GM23338 (cell line): ENCODE measurements at regions not wholly inside any gene's neighbourhood (a gene's known extent, or its start where the extent isn't known, plus 50 kb on each side); places are given as distances from the start of the nearest gene placed in this dataset.

ENCODE experiments used
- ATAC-seq: fragments of 200-7000 bp; cut with Tn5 transposase; 3 replicates; pipeline ENCODE4 v1.9.1; 2020
- DNase-seq: peaks from one replicate; pipeline ENCODE4 v3.0.0-alpha.2; 2015; ENCODE audit warnings: low spot score
- H2AFZ ChIP-seq: fragments of 200-600 bp; sonication (generic); 2 replicates; pipeline ENCODE4 v1.8.0; 2016; ENCODE audit warnings: antibody characterized with exemption, mild to moderate bottlenecking, moderate library complexity
- H3F3A ChIP-seq: fragments of 200-600 bp; sonication (generic); replicated peaks from 2 replicates; pipeline ENCODE4 v1.8.0; 2017; ENCODE audit warnings: antibody characterized with exemption, mixed run types, low read depth
- H3K27ac ChIP-seq: fragments of 200-600 bp; sonication (generic); 2 replicates; pipeline ENCODE4 v1.6.1; 2016; ENCODE audit warnings: low read depth
- H3K27me3 ChIP-seq: fragments of 200-600 bp; sonication (generic); 2 replicates; pipeline ENCODE4 v1.8.0; 2016; ENCODE audit warnings: mild to moderate bottlenecking, mixed run types, moderate library complexity; ENCODE audit not compliant: insufficient read depth
- H3K36me3 ChIP-seq: fragments of 200-600 bp; sonication (generic); 2 replicates; pipeline ENCODE4 v1.8.0; 2016; ENCODE audit warnings: mild to moderate bottlenecking; ENCODE audit not compliant: insufficient read depth
- H3K4me1 ChIP-seq: fragments of 200-600 bp; sonication (generic); 2 replicates; pipeline ENCODE4 v1.8.0; 2016; ENCODE audit warnings: mild to moderate bottlenecking, moderate library complexity; ENCODE audit not compliant: insufficient read depth
- H3K4me2 ChIP-seq: fragments of 200-600 bp; sonication (generic); 2 replicates; pipeline ENCODE4 v1.7.1; 2017; ENCODE audit warnings: mixed run types
- H3K4me3 ChIP-seq: fragments of 200-600 bp; sonication (generic); 2 replicates; pipeline ENCODE4 v1.6.1; 2016; ENCODE audit warnings: mixed run types
- H3K79me2 ChIP-seq: fragments of 200-600 bp; sonication (generic); replicated peaks from 2 replicates; pipeline ENCODE4 v1.8.0; 2017; ENCODE audit warnings: mild to moderate bottlenecking; ENCODE audit not compliant: insufficient read depth
- H3K9me2 ChIP-seq: fragments of 200-600 bp; sonication (generic); 2 replicates; pipeline ENCODE4 v1.8.0; 2017; ENCODE audit not compliant: insufficient read depth
- H4K20me1 ChIP-seq: fragments of 200-600 bp; sonication (generic); replicated peaks from 2 replicates; pipeline ENCODE4 v1.8.0; 2017; ENCODE audit warnings: mild to moderate bottlenecking; ENCODE audit not compliant: insufficient read depth
- H3K27ac Mint-ChIP-seq: 2 replicates; pipeline ENCODE4 v1.8.0; 2020; ENCODE audit warnings: inconsistent platforms, mild to moderate bottlenecking, moderate library complexity, mixed read lengths
- H3K27me3 Mint-ChIP-seq: 3 replicates; pipeline ENCODE4 v1.8.0; 2022; ENCODE audit warnings: low read depth, mild to moderate bottlenecking, moderate library complexity, mixed read lengths, inconsistent platforms; ENCODE audit not compliant: insufficient read depth, poor library complexity
- H3K36me3 Mint-ChIP-seq: 3 replicates; pipeline ENCODE4 v1.8.0; 2021; ENCODE audit warnings: low read depth, mild to moderate bottlenecking, inconsistent platforms, moderate library complexity, mixed read lengths
- H3K4me1 Mint-ChIP-seq: 3 replicates; pipeline ENCODE4 v1.8.0; 2020; ENCODE audit warnings: mild to moderate bottlenecking, inconsistent platforms, mixed read lengths
- H3K4me3 Mint-ChIP-seq: 3 replicates; pipeline ENCODE4 v1.8.0; 2021; ENCODE audit warnings: moderate library complexity, mild to moderate bottlenecking, inconsistent platforms, mixed read lengths
- H3K9me3 Mint-ChIP-seq: 3 replicates; pipeline ENCODE4 v1.8.0; 2020; ENCODE audit warnings: moderate library complexity, mild to moderate bottlenecking, inconsistent platforms, mixed read lengths
- CREB1 ChIP-seq: fragments of 250-450 bp; sonication (Bioruptor Pico); IDR thresholded peaks from 2 replicates; pipeline ENCODE4 v1.5.0; 2020; ENCODE audit warnings: low read depth, mild to moderate bottlenecking, moderate library complexity
- EZH2 ChIP-seq: fragments of 200-600 bp; sonication (generic); IDR thresholded peaks from one replicate; pipeline ENCODE4 v1.8.0; 2017; ENCODE audit warnings: antibody characterized with exemption, mild to moderate bottlenecking, low read depth; ENCODE audit not compliant: unreplicated experiment
- JUNB ChIP-seq: IDR thresholded peaks from one replicate; pipeline ENCODE4 v1.6.1; 2016; ENCODE audit warnings: antibody characterized with exemption; ENCODE audit not compliant: unreplicated experiment
- NANOG ChIP-seq: IDR thresholded peaks from 2 replicates; pipeline ENCODE4 v1.6.1; 2016; ENCODE audit warnings: antibody characterized with exemption, borderline replicate concordance
- REST ChIP-seq: IDR thresholded peaks from one replicate; pipeline ENCODE4 v1.6.1; 2018; ENCODE audit warnings: antibody characterized with exemption; ENCODE audit not compliant: unreplicated experiment
- ZNF331 ChIP-seq: fragments of 250-450 bp; sonication (Bioruptor Pico); IDR thresholded peaks from 2 replicates; pipeline ENCODE4 v1.5.0; 2020; ENCODE audit warnings: low read depth, mild to moderate bottlenecking, moderate library complexity
- ZNF462 ChIP-seq: fragments of 250-450 bp; sonication (Bioruptor Pico); IDR thresholded peaks from 2 replicates; pipeline ENCODE4 v1.5.0; 2020; ENCODE audit warnings: mild to moderate bottlenecking, moderate library complexity

- H3K9me2 ChIP-seq = no peaks in the 10 kb centered on the region
- H4K20me1 ChIP-seq = no peaks in the 10 kb centered on the region
- H3K27ac ChIP-seq = no peak overlapping the region
- no peak overlapping the region for H3K4me3 ChIP-seq
- Mint-ChIP-seq H3K27ac (no peak overlapping the region), H3K9me3 (peaks cover 5% of the 10 kb centered on the region; the same call in 2 of the 3 replicates), H3K4me3 (no peak overlapping the region), H3K36me3 (peaks cover 7% of the 10 kb centered on the region; the same call in 2 of the 3 replicates), H3K27me3 (peaks cover 1% of the 10 kb centered on the region), H3K4me1 (no peaks in the 10 kb centered on the region)
- DNase-seq = no peak
- ATAC-seq = no peak
- H2AFZ ChIP-seq = no peak overlapping the region
- no peak overlapping the region for H3K4me2 ChIP-seq
- no peaks in the 10 kb centered on the region for H3K79me2 ChIP-seq
- no peak for TF ChIP-seq REST
- no peak for TF ChIP-seq ZNF462
- TF ChIP-seq NANOG = no peak
- TF ChIP-seq CREB1 = no peak
- TF ChIP-seq JUNB = no peak
- no peak for TF ChIP-seq ZNF331 (CRISPR knock-in tag)
- no peak for TF ChIP-seq EZH2
- H3K4me1 ChIP-seq = no peaks in the 10 kb centered on the region
- no peaks in the 10 kb centered on the region for H3K36me3 ChIP-seq
- no peaks in the 10 kb centered on the region for H3K27me3 ChIP-seq
- H3F3A ChIP-seq = no peaks in the 10 kb centered on the region
These were observed 873.4 kb upstream of the PCDH10 start for GRCh38 chr4:132275583-132276121.
